ENCODE measurements at regions not wholly inside any gene's neighbourhood (a gene's known extent, or its start where the extent isn't known, plus 50 kb on each side); places are given as distances from the start of the nearest gene placed in this dataset.

DNA sequence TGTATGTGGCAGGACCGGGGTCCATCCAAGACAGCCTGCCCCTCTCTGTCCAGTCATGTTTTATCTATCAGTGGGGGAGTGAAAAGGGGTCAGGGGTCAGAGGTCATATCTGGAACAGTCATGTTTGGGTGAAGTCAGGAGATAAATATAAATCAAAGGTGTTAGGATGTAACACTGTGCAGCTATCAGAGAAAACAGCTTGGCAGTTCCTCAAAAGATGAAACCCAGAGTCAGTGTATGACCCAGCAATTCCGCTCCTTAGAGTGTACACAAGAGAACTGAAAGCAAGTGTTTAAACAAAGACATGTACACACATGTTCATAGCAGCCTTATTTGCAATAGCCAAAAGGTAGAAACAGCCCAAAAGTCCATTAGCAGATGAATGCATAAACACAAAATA, 361.3 kb downstream of the FOXL1 start:
- TF ChIP-seq, protein P1, sequence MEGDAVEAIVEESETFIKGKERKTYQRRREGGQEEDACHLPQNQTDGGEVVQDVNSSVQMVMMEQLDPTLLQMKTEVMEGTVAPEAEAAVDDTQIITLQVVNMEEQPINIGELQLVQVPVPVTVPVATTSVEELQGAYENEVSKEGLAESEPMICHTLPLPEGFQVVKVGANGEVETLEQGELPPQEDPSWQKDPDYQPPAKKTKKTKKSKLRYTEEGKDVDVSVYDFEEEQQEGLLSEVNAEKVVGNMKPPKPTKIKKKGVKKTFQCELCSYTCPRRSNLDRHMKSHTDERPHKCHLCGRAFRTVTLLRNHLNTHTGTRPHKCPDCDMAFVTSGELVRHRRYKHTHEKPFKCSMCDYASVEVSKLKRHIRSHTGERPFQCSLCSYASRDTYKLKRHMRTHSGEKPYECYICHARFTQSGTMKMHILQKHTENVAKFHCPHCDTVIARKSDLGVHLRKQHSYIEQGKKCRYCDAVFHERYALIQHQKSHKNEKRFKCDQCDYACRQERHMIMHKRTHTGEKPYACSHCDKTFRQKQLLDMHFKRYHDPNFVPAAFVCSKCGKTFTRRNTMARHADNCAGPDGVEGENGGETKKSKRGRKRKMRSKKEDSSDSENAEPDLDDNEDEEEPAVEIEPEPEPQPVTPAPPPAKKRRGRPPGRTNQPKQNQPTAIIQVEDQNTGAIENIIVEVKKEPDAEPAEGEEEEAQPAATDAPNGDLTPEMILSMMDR (IDR thresholded peaks at IDR 0.05; ENCODE audit: borderline replicate concordance, extremely low read depth, low read length, poor library complexity, severe bottlenecking), result no peak
- no peak for TF ChIP-seq EZH2 (IDR thresholded peaks at IDR 0.05; ENCODE audit: borderline replicate concordance, low read depth, low read length, severe bottlenecking)
